Colonic mucosa (tissue), 4 donors: ENCODE measurements at regions not wholly inside any gene's neighbourhood (a gene's known extent, or its start where the extent isn't known, plus 50 kb on each side); places are given as distances from the start of the nearest gene placed in this dataset.
"Not testable (repeated sequence)": the region's sequence is repeated elsewhere in the genome, so short reads cannot be mapped to it uniquely, and the experiment has no call there.

Source experiments
- DNase-seq: peaks from one replicate; pipeline ENCODE4 v3.0.0-alpha.2; 2020
- H3K27ac ChIP-seq: fragments of 200-600 bp; one replicate; pipeline ENCODE4 v1.8.0; 2021
- H3K27me3 ChIP-seq: fragments of 200-600 bp; one replicate; pipeline ENCODE4 v1.8.0; 2021
- H3K36me3 ChIP-seq: fragments of 200-600 bp; one replicate; pipeline ENCODE4 v1.8.0; 2021
- H3K4me1 ChIP-seq: fragments of 200-600 bp; one replicate; pipeline ENCODE4 v1.8.0; 2021; ENCODE audit warnings: mild to moderate bottlenecking
- H3K4me3 ChIP-seq: fragments of 200-600 bp; one replicate; pipeline ENCODE4 v1.8.0; 2021
- H3K9ac ChIP-seq, 2 donors: one replicate each; pipeline ENCODE4 v1.7.0; 2013; ENCODE audit warnings: control low read depth in 2 of 2, low read depth in 2 of 2, low read length in 2 of 2
- H3K9me3 ChIP-seq: fragments of 200-600 bp; one replicate; pipeline ENCODE4 v1.8.0; 2021
- intact Hi-C: fragments of 100-400 bp; cut with DNase I; formaldehyde crosslinking; loops from one replicate; pipeline ENCODE4 v1.14.1; 2022
- TF ChIP-seq, protein P1 (sequence below): fragments of 200-600 bp; IDR thresholded peaks from one replicate; pipeline ENCODE4 v1.8.0; 2022; ENCODE audit warnings: antibody characterized with exemption, mild to moderate bottlenecking
- donor health status: healthy.
- donor health status: DM: no; HTN: no; CAD: no.
- donor health status: DM: no; HTN: no; CAD: no.

- Histone ChIP-seq H3K9me3 (no peaks in the 10 kb centered on the region), H3K27me3 (no peaks in the 10 kb centered on the region), H3K27ac (no peak overlapping the region), H3K4me1 (no peaks in the 10 kb centered on the region), H3K4me3 (no peak overlapping the region), H3K9ac (no peak overlapping the region), H3K36me3 (no peaks in the 10 kb centered on the region)
- DNase-seq, result no peak
- TF ChIP-seq, protein P1, sequence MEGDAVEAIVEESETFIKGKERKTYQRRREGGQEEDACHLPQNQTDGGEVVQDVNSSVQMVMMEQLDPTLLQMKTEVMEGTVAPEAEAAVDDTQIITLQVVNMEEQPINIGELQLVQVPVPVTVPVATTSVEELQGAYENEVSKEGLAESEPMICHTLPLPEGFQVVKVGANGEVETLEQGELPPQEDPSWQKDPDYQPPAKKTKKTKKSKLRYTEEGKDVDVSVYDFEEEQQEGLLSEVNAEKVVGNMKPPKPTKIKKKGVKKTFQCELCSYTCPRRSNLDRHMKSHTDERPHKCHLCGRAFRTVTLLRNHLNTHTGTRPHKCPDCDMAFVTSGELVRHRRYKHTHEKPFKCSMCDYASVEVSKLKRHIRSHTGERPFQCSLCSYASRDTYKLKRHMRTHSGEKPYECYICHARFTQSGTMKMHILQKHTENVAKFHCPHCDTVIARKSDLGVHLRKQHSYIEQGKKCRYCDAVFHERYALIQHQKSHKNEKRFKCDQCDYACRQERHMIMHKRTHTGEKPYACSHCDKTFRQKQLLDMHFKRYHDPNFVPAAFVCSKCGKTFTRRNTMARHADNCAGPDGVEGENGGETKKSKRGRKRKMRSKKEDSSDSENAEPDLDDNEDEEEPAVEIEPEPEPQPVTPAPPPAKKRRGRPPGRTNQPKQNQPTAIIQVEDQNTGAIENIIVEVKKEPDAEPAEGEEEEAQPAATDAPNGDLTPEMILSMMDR, result no peak
- intact Hi-C loops, result no loop called here
Observed at GRCh38 chr15:87561641-87562040, 694.9 kb downstream of the NTRK3 start.

DNA sequence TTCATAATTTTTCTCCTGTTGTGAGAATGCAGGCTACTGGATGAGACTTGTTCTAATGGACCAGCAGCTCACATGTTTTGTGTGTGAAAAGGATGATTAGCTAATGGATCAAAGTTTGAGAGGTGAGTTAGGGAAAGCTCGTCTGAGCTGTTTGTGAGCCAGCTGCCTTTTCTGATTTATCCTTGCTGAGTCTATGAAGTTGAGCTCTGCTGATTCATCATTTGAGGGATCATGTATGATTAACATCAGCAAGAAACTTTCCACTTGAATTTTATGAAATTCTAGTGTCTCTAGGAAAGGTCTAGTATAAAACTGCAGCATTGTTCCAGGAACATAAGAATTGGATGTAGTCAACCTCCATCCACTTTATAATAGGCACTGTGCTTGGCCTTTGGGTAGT, 698.7 kb downstream of the NTRK3 start:
- no peaks in the 10 kb centered on the region for H3K36me3 ChIP-seq
- H3K9me3 ChIP-seq, result no peaks in the 10 kb centered on the region
- DNase-seq, result no peak
- no peak overlapping the region for H3K9ac ChIP-seq
- TF ChIP-seq, protein P1, result no peak
- intact Hi-C loops, result no loop called here
- no peaks in the 10 kb centered on the region for H3K4me1 ChIP-seq
- no peaks in the 10 kb centered on the region for H3K27me3 ChIP-seq
- H3K4me3 ChIP-seq, result no peak overlapping the region
- no peak overlapping the region for H3K27ac ChIP-seq

DNA sequence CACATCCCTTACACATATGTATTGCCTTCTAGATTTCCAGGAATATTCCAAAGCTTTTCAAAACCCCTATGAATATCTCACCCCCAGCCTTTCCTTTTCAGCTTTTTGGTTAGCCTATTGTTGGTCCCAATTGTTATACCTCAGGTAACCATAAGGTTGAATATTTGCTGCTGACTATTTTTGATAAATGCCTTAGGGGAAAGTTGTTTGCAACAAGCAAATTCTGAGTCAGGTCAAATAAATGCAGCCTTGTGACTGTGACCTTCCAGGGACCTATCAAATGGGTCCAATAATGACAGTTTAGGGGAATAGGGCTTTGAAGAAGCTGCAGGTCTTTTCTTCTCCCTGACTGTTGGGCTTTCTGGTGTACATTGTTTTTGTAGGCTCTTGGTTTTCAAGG, 699.7 kb downstream of the NTRK3 start:
- no peak overlapping the region for H3K4me3 ChIP-seq
- H3K27ac ChIP-seq, result no peak overlapping the region
- no peak for DNase-seq
- H3K9me3 ChIP-seq, result no peaks in the 10 kb centered on the region
- no peaks in the 10 kb centered on the region for H3K4me1 ChIP-seq
- intact Hi-C loops, result no loop called here
- no peaks in the 10 kb centered on the region for H3K36me3 ChIP-seq
- no peak overlapping the region for H3K9ac ChIP-seq
- no peaks in the 10 kb centered on the region for H3K27me3 ChIP-seq
- TF ChIP-seq, protein P1, result no peak

DNA sequence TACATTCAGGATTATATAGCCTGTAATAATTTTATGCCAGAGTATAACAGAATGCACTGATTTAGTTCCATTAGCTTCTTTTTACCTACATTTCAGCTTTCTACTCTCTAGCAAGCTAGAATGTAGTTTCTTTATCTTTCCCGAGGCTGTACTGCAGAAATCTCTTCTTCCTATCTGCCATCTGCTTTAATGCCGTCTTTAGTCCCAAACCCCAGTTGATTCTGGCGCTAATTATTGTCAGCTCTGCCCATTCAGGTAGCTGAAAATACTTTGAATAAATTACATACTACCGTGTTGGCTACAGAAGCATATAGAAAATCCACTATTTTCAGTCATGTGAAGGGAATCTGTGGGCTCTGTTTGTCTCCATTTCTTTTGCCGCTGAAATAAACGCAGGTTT, 706.7 kb downstream of the NTRK3 start:
- DNase-seq, result no peak
- Histone ChIP-seq H3K36me3 (no peaks in the 10 kb centered on the region), H3K4me3 (no peak overlapping the region), H3K9ac (no peak overlapping the region), H3K27ac (no peak overlapping the region), H3K9me3 (no peaks in the 10 kb centered on the region), H3K4me1 (no peaks in the 10 kb centered on the region), H3K27me3 (no peaks in the 10 kb centered on the region)
- TF ChIP-seq, protein P1, result no peak
- intact Hi-C loops, result no loop called here

DNA sequence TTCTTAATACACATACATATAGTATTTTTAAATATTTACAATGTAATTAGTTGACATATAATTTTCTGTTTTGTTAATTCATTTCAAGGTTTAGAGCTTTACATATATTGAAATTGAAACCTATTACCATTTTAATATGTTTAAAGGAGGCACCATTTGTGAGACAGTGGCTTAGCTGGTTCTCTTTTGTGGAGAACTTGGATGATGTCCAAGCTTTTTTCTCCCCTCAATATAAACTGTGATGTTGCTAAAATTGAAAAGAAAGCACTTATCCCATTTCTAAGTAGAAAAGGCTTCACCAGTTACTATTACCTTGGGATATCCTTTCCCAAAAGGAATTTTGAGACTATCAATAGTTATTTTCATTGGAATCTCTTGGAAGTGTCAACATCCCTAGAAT, 707.2 kb downstream of the NTRK3 start:
- intact Hi-C loops, result no loop called here
- no peak for DNase-seq

DNA sequence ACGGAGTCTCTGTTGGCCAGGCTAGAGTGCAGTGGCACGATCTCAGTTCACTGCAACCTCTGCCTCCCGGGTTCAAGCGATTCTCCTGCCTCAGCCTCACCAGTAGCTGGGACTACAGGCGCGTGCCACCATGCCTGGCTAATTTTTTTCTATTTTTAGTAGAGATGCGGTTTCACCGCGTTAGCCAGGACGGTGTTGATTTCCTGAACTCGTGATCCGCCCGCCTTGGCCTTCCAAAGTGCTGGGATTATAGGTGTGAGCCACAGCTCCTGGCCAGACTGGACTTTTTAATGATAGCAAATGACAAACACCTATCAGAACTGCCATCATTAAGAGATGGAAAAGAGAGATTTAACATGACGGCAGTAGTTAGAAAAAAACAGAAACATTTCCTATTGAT, 707.9 kb downstream of the NTRK3 start:
- H3K4me1 ChIP-seq, H3K9me3 ChIP-seq, H3K4me3 ChIP-seq, H3K27me3 ChIP-seq, H3K36me3 ChIP-seq, H3K9ac ChIP-seq, intact Hi-C loops, DNase-seq, H3K27ac ChIP-seq: not testable (repeated sequence)

More for the DNA sequence above, 707.2 kb downstream of the NTRK3 start:
- H3K4me1 ChIP-seq, result no peaks in the 10 kb centered on the region
- H3K9me3 ChIP-seq, result no peaks in the 10 kb centered on the region
- H3K4me3 ChIP-seq, result no peak overlapping the region
- H3K36me3 ChIP-seq, result no peaks in the 10 kb centered on the region
- no peak overlapping the region for H3K27ac ChIP-seq
- no peaks in the 10 kb centered on the region for H3K27me3 ChIP-seq
- TF ChIP-seq, protein P1, result no peak
- H3K9ac ChIP-seq, result no peak overlapping the region
